ENCODE measurements at regions not wholly inside any gene's neighbourhood (a gene's known extent, or its start where the extent isn't known, plus 50 kb on each side); places are given as distances from the start of the nearest gene placed in this dataset.
"Not testable (repeated sequence)": the region's sequence is repeated elsewhere in the genome, so short reads cannot be mapped to it uniquely, and the experiment has no call there.

DNA sequence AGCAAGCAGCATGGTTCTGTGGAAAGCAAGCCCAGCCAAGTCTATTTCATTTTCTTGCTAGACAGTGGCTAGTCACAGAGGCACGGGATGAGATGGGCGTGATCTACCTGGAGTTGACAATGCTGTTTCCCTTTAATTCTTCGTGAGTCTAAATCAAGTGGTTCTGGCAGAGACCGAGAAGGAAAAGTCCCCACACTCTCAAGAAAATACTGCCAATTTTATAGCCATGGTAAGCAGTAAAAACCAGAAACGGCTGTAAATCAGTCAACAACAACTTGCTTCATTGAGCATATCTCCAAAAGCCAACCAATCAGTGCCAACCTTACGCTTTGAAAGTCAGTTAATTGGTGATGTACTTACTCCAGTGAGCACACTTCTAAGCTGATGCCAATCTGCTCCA is 223.4 kb downstream of the SEC23IP start:
- DNase-seq: no peak

DNA sequence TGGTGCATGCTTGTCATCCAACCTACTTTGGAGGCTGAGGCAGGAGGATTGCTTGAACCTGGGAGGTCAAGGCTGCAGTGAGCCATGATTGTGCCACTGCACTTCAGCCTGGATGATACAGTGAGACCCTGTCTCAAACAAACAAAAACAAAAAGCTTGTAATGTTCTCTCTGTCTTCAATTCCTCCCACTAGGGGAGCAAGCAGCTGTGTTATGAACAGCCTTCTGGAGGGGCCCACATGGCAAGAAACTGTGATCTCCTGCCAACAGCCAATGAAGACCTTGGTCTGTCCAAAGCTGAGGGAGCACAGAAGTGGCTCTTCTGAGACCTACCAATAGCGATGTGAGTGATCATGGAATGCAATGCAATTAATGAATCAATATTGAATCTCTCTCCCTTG is 229.2 kb downstream of the SEC23IP start:
- DNase-seq: no peak

DNA sequence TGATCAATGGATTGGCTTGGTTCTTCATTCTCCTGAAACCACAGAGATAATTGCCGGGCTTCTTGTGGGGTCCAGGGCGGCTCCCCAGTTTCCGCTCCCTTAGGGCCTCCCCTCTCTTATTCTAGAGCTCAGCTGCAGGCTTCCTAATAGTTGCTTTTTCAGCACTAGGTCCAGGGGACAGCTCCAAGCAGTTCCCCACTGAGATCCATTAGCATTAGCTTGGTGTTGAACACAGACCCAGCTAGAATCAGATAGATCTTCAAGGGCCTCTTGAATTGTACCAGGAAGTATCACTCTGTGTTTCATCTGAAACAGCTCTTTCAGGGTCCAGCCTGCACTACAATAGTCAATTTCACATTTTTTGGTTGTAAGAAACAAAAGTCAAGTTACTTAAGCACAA is 238.7 kb downstream of the SEC23IP start:
- no peak for DNase-seq

DNA sequence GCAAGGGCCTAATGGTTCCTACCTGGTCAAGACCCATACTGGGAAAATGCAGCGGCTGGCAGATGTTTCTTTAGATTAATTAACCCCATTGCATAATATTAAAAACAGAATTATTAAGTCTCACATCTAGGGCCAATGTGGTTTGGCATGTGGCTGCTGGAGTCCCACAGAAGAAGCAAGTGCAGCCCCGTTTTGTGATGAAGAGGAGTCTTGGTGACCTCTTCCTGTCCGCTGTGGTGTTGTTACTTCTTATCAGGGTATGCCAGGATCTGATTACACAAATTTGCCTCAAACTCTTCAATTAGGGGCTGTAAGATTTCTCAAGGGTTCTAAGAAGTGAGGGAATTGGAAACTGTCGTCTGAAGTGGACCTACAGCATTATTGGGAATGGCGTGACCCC is 240.3 kb downstream of the SEC23IP start:
- no peak for DNase-seq

DNA sequence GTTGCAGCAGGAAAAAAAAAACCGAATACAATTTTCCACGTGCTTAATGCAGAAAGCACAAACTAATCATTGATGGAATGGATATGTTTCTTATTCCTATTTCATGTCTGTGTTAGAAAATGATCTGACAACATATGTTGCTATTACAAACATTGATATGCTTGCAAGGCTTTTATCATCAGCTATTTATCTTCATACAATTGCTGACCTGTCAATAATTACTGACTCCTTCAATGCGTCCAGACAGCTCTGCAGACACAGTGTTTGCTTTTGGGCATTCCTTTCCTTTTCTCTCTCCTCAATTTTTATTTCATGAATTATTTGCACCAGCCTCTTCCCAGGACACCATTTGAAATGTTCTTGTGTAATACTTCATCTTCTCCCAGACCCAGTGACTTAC is 246.2 kb downstream of the SEC23IP start:
- DNase-seq: no peak

DNA sequence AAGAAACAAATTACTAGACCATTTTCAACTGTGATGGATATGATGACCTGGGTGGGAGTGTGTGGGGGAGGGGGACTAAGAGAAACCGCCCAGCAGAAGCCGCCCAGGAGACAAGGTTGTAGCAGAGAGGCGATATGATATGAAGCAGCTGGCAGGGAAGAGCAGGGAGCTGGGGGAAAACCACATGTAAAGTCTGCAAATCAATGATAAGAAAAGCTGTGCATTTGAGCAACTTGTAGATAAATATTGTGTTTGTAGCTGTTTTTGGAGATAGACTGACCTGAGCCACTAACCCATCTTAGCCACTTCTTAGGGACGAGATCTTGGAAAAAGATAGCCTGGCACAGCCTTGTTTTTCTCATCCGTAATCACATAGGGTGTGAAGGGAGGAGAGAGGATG is 252.6 kb downstream of the SEC23IP start:
- DNase-seq: no peak

DNA sequence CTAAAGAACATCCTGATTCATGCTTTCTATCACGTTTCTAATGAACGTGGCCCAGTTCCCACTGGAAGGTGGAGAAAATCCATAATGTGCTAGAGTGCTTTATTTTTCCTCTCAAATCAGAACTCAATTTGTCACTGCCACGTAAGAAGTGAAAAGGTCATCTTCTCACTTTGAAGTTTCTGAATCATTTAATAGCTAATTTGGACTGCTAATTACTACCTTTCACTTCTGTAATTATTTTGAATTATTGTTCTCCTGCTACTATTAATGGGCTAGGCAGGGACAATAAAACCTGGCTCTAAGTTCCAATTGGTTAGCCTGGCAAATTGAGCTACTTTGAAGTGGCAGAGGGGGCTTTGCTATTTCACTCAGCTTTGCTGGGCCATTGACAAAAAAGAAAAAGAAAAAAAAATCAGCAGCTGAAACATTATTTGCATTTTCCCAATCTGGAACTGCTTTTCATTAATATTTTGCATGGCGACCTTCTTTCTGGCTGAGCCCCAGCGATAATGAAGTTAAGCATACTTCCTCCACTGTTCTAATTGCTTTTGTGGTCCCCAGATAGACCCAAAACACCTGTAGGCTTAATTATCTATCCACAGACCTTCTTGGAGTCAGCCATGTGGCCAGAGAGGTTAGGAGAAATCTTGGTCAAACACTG is 264.2 kb downstream of the SEC23IP start:
- no peak for DNase-seq

DNA sequence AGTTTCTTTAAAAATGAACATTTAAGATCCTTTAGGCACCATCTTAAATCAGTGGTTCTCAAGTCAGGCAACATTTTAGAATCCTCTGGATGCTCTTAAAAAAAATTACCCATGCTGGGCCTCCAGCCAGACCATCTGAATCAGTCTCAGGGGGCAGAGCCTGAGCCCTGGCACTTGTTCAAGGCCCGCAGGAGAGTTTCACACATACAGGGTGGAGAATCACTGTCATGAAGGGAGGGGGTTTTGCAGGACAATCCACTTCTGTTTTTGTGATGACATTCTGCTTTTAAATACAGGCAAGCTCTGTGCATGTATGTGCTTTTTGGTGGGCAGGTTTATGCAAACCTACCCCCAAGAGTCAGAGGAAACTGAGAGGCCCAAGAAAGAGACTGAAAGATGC is 268.6 kb downstream of the SEC23IP start:
- no peak for DNase-seq

DNA sequence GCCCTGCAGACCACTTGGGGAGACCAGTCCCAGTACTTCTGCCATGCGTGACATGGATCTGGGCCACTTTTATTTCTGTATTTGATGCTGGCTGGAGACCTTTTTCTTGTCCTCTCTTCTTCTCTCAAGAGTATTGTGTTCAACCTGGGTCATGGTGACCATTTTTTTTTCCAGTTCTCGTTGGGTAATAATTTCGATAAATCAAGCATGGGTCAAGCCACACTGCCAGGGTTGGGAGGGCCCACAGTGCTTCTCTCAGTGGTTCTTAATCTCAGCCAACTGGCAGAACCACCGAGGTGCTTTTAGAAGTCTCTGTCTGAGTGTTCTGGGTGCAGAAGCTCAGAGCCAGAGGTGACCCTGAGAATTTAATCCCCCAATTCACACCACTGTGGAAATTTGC is 269.9 kb downstream of the SEC23IP start:
- DNase-seq: no peak

DNA sequence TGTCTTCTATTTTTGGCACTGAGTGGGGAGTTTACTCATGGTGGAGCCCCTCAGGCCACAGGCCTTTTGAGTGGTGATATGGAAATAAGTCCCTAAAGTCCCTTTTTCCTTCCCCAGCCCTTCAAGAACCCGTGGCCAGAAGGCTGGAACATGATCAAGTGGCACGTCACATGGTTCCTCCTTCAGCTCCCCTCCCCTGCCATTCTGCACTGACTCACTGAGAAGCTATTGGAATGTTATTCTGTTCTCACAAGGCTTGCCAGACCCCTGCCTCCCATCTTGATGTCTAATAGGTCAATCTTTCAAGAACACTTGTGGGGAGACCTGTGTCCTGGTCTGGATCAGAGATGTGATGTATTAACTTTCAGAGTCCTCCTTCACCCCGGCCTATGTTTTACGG is 279.8 kb downstream of the SEC23IP start:
- DNase-seq: no peak

DNA sequence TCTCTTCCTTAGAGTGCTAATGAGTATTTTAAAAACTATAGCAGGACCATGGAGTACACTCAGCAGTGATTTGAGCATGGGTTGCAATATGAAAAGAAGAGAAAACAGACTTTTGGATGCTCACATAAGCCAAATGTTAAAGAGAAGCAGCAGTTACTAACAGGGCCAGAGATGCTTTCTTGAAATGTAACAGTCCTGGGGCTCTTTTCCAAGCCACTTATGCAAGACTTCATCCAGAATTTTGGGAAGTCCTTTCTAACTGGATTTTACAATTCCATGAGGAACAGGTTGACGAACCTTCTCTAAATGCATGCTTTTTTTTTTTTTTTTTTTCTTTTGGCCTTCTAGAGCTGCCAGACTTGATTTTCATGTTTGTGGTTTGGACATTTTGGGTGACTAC is 282.0 kb downstream of the SEC23IP start:
- no peak for DNase-seq

DNA sequence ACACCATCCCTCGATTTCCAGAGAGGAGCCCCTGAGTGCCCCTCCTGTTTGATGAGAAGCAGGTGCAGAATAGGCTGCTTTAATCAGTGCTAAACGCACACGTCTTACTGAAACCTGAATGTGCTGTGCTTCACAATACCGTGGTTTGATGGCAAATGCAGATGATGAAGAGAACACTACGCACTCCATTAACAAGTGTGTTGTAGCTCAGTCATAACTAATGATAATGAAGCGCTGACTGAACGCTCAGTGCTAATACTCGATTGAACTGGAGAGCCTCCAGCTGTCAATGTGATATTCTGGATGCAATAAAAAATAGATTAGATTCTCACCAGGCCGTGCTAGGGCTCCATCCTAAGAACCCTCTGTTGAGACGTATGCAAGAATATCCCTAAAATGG is 279.7 kb upstream of the PLPP4 start:
- no peak for DNase-seq

DNA sequence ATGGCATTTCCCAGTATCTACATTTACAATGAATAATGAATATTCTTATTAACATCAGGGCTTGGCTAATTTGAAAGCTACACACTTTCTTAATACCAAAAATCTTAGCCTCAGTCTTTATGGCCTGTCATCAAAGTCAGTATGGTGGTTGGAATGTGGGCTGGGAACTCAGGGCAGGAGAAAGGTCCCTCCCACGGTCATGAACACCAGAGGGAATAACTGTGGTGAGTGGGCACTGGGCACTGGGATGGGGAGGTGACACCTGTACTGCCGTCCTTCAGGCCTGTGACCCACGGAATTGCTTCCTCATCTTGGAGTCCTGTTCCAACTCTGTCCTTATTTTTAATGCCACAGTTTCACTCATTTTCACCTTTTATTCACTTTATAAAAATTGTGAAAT is 276.9 kb upstream of the PLPP4 start:
- DNase-seq: no peak

DNA sequence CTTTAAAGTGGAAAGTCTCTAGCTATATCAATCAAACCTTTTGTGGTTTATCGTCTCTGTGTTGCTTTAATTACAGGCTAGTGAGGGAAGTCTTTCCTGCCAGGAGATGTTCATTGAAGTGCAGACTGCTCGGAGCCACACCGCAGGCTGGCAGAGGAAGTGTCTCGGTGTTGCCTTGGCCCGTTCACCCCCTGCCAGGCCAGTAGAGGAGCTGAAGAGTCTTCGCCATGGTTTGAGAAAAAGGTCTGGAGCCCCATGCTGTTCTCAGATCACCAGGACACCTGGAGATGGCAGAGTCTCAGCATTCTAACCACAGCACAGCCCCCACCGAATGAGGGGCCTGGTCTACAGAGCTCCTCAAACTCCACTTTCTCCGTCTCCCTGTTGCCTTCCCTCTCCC is 275.9 kb upstream of the PLPP4 start:
- DNase-seq: no peak

DNA sequence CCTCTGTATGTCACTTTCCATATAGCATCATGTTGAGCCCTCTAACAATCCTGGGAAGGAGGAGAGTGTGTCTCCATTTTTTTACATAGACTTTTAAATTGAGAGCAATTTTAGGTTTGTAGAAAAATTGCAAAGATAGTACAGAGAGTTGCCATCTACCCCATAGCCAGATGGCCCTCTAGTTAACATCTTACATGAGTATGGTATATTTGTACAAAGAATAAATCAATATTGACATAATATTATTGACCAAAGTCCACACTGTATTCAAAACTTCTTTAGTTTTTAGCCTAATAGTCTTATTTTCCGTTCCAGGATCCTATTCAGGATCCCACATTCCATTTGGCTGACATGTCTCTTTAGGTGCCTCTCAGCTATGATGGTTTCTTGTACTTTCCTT is 274.6 kb upstream of the PLPP4 start:
- DNase-seq: no peak

DNA sequence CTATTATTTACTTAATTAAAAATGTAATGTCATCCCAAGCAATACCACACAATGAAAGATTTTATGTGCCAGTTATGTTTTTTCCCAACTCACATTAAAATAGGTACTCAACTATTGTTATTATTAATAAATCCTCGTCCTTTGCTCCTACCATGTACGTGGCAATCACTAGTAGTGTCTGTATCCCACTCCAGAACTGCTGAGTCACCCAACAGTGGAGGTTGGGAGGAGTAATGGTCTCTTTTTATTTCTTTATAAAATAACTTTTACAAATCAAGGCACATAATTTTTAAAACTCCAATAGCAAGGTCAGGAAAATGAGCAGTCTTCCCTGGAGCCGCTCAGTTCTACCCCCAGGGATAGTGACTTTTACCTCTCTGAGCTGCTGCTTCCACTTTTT is 273.5 kb upstream of the PLPP4 start:
- DNase-seq: no peak

DNA sequence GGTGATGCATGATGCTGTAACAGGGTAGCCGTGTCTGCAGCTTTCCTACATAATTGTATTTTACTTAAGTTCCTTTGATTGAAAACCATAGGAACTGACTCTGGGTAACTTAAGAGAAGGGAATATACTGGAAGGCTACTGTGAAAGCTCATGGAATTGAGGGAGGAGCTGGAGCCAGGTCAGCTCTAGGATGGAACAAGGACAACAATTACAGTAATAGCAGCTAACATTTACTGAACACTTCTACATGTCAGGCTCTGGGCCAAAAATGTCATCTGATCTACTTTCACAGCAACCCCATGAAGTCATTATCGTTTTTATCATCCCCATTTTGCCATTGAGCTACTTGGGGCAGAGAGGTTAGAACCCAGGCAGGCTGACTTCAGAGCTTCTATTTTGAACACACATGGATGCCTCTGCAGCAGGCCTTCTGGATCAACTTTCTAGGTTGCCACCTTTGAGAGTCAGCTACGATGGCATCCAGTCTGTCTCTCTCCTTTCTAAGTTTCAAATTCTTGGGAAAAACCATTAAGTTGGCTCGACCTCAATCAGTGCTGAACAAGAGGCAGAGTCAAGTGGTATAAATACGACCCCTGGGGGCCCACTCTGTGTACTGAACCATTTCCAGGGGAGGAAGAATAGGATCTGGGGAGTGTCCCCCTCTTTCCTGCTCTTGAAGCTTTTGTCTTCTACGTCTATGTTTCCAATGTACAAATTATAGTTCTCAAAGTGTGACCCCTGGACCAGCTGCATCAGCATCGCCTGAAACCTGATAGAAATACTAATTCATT is 272.3 kb upstream of the PLPP4 start:
- no peak for DNase-seq

DNA sequence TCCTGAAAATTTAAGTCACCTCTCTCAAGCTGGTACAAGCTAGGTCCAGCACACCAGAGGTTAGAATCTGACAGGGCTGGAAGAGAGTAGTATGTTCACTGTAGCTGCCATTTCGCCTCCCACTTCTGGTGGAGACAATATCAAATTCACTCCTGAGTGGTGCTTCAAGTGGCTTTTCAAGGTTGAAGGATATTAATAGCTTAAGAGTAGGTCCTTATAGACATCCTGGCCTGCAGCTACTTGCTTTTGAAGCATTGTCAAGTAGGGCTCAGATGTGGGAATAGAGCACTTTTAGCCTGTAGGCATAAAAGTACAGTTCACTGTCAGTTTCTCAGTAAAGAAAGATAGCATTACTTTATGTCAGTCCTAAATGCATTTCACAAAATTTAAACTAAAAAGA is 270.5 kb upstream of the PLPP4 start:
- DNase-seq: no peak

DNA sequence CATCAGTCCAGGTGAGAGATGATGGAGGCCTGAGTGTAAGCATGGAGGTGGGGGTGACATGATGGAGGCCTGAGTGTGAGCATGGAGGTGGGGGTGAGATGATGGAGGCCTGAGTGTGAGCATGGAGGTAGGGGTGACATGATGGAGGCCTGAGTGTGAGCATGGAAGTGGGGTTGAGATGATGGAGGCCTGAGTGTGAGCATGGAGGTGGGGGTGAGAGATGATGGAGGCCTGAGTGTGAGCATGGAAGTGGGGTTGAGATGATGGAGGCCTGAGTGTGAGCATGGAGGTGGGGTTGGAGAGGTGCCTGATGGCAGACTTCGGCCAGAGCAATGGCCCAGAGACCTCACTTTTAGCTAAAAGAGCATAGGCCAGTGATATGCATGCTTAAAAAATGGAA is 269.9 kb upstream of the PLPP4 start:
- DNase-seq: not testable (repeated sequence)

DNA sequence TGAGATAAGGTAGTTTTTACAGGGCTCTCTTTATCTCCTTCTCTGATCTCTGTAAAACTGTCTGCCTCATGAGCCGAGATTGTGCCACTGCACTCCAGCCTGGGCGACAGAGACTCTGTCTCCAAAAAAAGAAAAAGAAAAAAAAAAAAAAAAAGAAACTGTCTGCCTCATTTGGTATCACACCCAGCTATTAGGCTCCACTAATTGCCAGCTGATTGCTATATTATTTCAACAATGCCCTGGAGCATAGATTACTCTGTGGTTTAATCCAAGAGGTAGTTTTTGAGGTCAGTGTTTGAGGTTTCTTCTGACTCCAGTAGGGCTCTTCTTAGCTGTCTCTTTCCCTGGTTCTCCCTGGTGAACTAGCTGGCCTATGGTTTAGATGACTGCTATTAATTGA is 268.1 kb upstream of the PLPP4 start:
- DNase-seq: no peak

DNA sequence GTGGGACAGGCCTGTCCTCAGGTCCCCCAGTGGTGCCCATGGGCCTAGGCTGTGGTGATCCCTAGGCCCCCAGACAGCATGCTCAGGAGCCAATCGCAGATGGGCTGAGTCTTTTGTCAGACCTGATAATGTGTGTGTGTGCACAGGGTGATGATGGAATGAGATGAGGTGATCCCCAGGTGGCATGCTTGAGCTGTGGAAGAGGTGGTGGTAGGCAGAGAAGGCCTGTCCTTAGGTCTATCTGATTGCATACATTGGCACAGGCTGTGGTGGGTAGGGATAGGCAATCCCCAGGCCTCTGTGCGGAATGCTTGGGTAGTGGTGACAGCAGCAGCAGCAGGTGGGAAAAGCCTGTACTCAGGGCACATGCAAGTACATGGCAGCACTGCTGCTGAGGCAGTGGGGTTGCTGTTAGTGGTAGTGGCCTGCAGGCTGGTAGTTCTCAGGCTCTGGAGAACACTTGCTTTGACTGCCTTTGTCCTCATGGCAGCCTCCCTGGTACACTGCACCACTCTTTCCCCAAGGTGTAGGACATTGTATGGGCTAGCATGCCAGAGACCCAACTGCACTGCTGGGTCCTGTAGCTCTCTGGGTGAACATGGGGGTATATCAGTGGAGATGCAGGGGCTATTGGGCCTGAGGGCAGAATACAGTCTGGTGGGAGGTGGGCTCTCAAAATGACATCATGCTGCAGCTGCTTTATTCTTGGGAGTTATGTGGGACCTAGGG is 260.9 kb upstream of the PLPP4 start:
- no peak for DNase-seq

DNA sequence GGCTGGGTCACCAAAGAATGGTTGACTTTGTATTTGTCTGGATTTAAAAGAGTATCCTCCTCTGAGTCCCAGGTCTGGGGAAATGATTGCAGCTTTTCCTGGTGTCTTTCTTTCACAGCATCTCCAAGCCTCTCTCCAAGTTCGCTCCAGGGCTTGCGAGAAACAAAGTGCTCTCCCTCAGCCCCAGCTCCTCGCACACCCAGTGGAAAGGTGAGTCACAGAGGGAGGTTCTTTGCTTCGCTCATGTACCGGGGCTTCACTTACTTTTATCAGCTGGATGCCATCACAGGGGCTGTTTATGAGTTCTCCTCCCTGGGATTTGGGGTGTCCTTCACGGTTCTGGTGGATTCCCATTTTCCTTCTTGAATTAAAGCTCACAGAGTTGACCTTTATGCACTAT is 252.2 kb upstream of the PLPP4 start:
- DNase-seq: no peak

DNA sequence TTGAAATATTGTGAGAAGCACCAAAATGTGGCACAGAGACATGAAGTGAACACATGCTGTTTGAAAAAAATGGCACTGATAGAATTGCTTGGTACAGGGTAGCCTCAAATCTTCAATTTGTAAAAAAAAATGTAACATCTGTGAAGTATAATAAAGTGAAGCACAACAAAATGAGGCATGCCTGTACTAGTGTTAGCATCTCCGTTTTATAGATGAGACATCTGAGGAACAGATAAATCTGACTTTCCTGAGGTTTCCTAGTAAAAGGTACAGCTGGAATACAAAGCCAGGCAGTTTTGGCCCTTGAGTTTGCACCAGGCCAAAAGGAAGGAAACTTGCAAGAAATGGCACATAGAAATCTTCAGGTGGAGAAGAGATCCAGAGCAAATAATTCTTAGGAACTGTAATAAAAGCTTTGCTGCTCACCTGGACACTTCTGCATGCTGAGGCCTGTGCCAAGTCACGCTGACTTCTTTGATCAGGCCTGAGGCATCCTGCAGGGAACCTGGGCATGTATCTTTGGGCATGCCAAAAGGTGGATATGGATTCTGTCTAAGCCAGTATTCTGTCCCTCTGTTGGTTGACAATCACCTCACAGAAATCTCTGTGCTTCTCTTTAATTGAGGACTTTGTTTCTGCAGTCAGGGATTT is 251.5 kb upstream of the PLPP4 start:
- DNase-seq: no peak

DNA sequence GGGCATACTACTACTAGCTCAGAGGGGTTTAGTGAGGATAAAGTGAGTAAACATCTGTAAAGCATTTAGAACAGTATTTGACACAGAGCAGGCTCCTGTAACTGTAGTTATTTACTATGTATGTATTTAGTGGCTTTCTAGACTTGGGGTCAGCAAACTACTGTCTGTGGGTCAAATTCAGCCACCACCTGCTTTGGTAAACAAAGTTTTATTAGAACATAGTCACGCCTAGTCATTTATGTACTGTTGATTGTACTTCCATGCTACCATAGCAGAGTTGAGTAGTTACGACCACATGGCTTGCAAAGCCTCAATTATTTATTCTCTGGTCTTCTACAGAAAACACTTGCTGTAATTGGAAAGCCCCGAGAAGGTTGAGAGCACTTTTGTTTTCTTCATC is 248.5 kb upstream of the PLPP4 start:
- DNase-seq: no peak

Measured in CD4-positive, alpha-beta T cell treated with Interleukin-4 for 1 hour (primary cell).